Epithelial cell of proximal tubule (primary cell): ENCODE measurements at regions not wholly inside any gene's neighbourhood (a gene's known extent, or its start where the extent isn't known, plus 50 kb on each side); places are given as distances from the start of the nearest gene placed in this dataset.
A peak's percentile ranks its signal among the peaks of the same experiment; 100 is the strongest.

Experiments used
- DNase-seq: peaks from one replicate; pipeline ENCODE4 v3.0.0-alpha.2; 2011; ENCODE audit warnings: low read depth
- H3K4me3 ChIP-seq: 2 replicates; pipeline ENCODE4 v1.5.1; 2011; ENCODE audit warnings: low read depth, mild to moderate bottlenecking, low read length
- CTCF ChIP-seq: conservative IDR thresholded peaks from 2 replicates; pipeline ENCODE4 v1.5.1; 2012; ENCODE audit warnings: low read depth, mild to moderate bottlenecking, low read length

GRCh38 chrX:45781901-45782553 lies 581.4 kb upstream of the DIPK2B start:
- no peak overlapping the region for H3K4me3 ChIP-seq
- TF ChIP-seq CTCF: peak; percentile 38
- DNase-seq: no peak

- no peak for DNase-seq
- H3K4me3 ChIP-seq: no peak overlapping the region
- TF ChIP-seq CTCF: no peak
These were observed 577.9 kb upstream of the DIPK2B start for GRCh38 chrX:45778616-45779015.

GRCh38 chrX:45777366-45777765 lies 576.7 kb upstream of the DIPK2B start:
- no peak for DNase-seq
- TF ChIP-seq CTCF: no peak
- H3K4me3 ChIP-seq: no peak overlapping the region

- TF ChIP-seq CTCF: no peak
- DNase-seq: no peak
- no peak overlapping the region for H3K4me3 ChIP-seq
These were observed 574.8 kb upstream of the DIPK2B start for GRCh38 chrX:45775468-45775867.

- TF ChIP-seq CTCF: no peak
- no peak overlapping the region for H3K4me3 ChIP-seq
- no peak for DNase-seq
These were observed 574.3 kb upstream of the DIPK2B start for GRCh38 chrX:45774961-45775360.

- no peak for DNase-seq
- no peak for TF ChIP-seq CTCF
These were observed 572.9 kb upstream of the DIPK2B start for GRCh38 chrX:45773572-45773971.

GRCh38 chrX:45771560-45772340 lies 571.1 kb upstream of the DIPK2B start:
- H3K4me3 ChIP-seq: peak overlapping the region; percentile 79
- TF ChIP-seq CTCF: no peak
- no peak for DNase-seq

More at GRCh38 chrX:45773572-45773971, 572.9 kb upstream of the DIPK2B start:
- H3K4me3 ChIP-seq: no peak overlapping the region
